ENCODE measurements at regions not wholly inside any gene's neighbourhood (a gene's known extent, or its start where the extent isn't known, plus 50 kb on each side); places are given as distances from the start of the nearest gene placed in this dataset.

- Histone ChIP-seq H3K4me3 (no peak overlapping the region), H3K27ac (no peak overlapping the region), H3K27me3 (no peaks in the 10 kb centered on the region), H3K36me3 (no peaks in the 10 kb centered on the region), H3K4me1 (no peaks in the 10 kb centered on the region), H3K9me3 (no peaks in the 10 kb centered on the region)
- TF ChIP-seq, protein P1, sequence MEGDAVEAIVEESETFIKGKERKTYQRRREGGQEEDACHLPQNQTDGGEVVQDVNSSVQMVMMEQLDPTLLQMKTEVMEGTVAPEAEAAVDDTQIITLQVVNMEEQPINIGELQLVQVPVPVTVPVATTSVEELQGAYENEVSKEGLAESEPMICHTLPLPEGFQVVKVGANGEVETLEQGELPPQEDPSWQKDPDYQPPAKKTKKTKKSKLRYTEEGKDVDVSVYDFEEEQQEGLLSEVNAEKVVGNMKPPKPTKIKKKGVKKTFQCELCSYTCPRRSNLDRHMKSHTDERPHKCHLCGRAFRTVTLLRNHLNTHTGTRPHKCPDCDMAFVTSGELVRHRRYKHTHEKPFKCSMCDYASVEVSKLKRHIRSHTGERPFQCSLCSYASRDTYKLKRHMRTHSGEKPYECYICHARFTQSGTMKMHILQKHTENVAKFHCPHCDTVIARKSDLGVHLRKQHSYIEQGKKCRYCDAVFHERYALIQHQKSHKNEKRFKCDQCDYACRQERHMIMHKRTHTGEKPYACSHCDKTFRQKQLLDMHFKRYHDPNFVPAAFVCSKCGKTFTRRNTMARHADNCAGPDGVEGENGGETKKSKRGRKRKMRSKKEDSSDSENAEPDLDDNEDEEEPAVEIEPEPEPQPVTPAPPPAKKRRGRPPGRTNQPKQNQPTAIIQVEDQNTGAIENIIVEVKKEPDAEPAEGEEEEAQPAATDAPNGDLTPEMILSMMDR (IDR thresholded peaks at IDR 0.05) = no peak
- DNase-seq (ENCODE audit: low spot score in 2 of 2) = no peak
- intact Hi-C loops (cut with DNase I) = no loop called here
Measured at GRCh38 chr6:22738194-22738593, 168.8 kb downstream of the HDGFL1 start.

GRCh38 chr6:22747571-22747970 lies 178.2 kb downstream of the HDGFL1 start:
- H3K27ac ChIP-seq = no peak overlapping the region
- no peaks in the 10 kb centered on the region for H3K27me3 ChIP-seq
- H3K4me1 ChIP-seq = no peaks in the 10 kb centered on the region
- intact Hi-C loops (cut with DNase I) = no loop called here
- H3K9me3 ChIP-seq = no peaks in the 10 kb centered on the region
- DNase-seq (ENCODE audit: low spot score in 2 of 2) = no peak
- H3K36me3 ChIP-seq = no peaks in the 10 kb centered on the region
- TF ChIP-seq, protein P1 (IDR thresholded peaks at IDR 0.05) = no peak
- no peak overlapping the region for H3K4me3 ChIP-seq

DNA sequence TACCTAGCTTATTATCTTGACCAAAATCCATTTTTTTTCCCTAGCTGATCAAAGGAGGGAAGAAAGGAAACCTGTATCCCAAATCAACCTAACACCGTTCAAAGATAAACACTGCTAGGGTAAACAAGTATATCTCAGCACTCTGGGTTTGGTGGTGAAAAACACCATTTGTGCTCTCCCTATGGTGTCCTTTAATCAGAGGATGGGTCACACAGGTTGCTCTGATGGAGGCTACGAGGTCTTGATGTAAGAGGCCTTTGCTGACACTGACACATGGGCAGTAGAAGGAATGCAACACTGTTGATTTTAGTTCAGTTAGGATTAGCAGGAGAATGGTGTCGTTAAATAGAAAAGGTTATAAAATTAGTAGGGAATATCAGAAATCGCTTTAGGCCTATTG lies 179.3 kb downstream of the HDGFL1 start:
- no peak for DNase-seq (ENCODE audit: low spot score in 2 of 2)
- Histone ChIP-seq H3K4me1 (no peaks in the 10 kb centered on the region), H3K27ac (no peak overlapping the region), H3K27me3 (no peaks in the 10 kb centered on the region), H3K36me3 (no peaks in the 10 kb centered on the region), H3K4me3 (no peak overlapping the region), H3K9me3 (no peaks in the 10 kb centered on the region)
- TF ChIP-seq, protein P1 (IDR thresholded peaks at IDR 0.05) = no peak
- intact Hi-C loops (cut with DNase I) = no loop called here

DNA sequence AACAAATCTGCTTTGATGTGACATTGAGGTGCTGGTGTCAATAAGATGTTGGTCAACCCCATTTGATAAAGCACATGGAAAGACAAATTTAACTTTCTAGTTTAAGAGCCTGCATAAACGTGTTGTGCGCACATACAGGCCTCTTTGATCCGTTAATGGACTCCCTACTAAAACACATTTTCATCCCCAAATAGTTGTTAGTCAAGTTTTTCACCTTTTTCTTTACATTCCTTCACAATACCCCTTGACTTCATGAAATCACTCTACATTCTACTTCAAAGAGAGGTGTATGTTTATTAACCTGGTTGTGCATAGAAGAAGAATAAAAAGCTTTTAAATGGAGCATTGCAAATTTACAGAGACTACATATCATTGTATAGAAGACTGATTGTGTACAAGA lies 180.3 kb downstream of the HDGFL1 start:
- H3K4me1 ChIP-seq = no peaks in the 10 kb centered on the region
- intact Hi-C loops (cut with DNase I) = no loop called here
- H3K4me3 ChIP-seq = no peak overlapping the region
- TF ChIP-seq, protein P1 (IDR thresholded peaks at IDR 0.05) = no peak
- H3K9me3 ChIP-seq = no peaks in the 10 kb centered on the region
- H3K36me3 ChIP-seq = no peaks in the 10 kb centered on the region
- no peak for DNase-seq (ENCODE audit: low spot score in 2 of 2)
- no peak overlapping the region for H3K27ac ChIP-seq
- no peaks in the 10 kb centered on the region for H3K27me3 ChIP-seq

GRCh38 chr6:22751223-22751622 lies 181.9 kb downstream of the HDGFL1 start:
- no peak for DNase-seq (ENCODE audit: low spot score in 2 of 2)

More at GRCh38 chr6:22751223-22751622, 181.9 kb downstream of the HDGFL1 start:
- no peak overlapping the region for H3K4me3 ChIP-seq
- H3K27me3 ChIP-seq = no peaks in the 10 kb centered on the region
- no peaks in the 10 kb centered on the region for H3K4me1 ChIP-seq
- no peaks in the 10 kb centered on the region for H3K9me3 ChIP-seq
- TF ChIP-seq, protein P1 (IDR thresholded peaks at IDR 0.05) = no peak
- no peak overlapping the region for H3K27ac ChIP-seq
- no peaks in the 10 kb centered on the region for H3K36me3 ChIP-seq
- intact Hi-C loops (cut with DNase I) = no loop called here
